Spleen (tissue), 11 donors: ENCODE measurements at regions not wholly inside any gene's neighbourhood (a gene's known extent, or its start where the extent isn't known, plus 50 kb on each side); places are given as distances from the start of the nearest gene placed in this dataset.

Source experiments
- DNase-seq: peaks from one replicate; pipeline ENCODE4 v3.0.0-alpha.2; 2020
- H3K27ac ChIP-seq, 8 donors: fragments of 200-600 bp; sonication (generic) in 7 of 8; 1 replicate in 4 of 8; 2 replicates in 4 of 8; pipeline versions ENCODE4 v1.5.0 to v1.8.0; 2016 to 2021; ENCODE audit warnings: inconsistent platforms in 4 of 8, mild to moderate bottlenecking in 4 of 8, moderate library complexity in 1 of 8
- H3K27me3 ChIP-seq, 7 donors: fragments of 200-600 bp; sonication (generic) in 6 of 7; replicated peaks in 1 of 7; 1 replicate in 4 of 7; 2 replicates in 3 of 7; pipeline versions ENCODE4 v1.5.0 to v1.8.0; 2016 to 2021; ENCODE audit warnings: inconsistent platforms in 3 of 7, mild to moderate bottlenecking in 1 of 7
- H3K36me3 ChIP-seq, 6 donors: fragments of 200-600 bp; sonication (generic) in 5 of 6; 1 replicate in 4 of 6; 2 replicates in 2 of 6; pipeline versions ENCODE4 v1.5.0 to v1.8.0; 2016 to 2021; ENCODE audit warnings: inconsistent platforms in 2 of 6
- H3K4me1 ChIP-seq, 6 donors: fragments of 200-600 bp; sonication (generic) in 5 of 6; 1 replicate in 3 of 6; 2 replicates in 3 of 6; pipeline versions ENCODE4 v1.5.0 to v1.8.0; 2016 to 2021; ENCODE audit warnings: inconsistent platforms in 3 of 6
- H3K4me3 ChIP-seq, 8 donors: fragments of 200-600 bp; sonication (generic) in 7 of 8; 1 replicate in 4 of 8; 2 replicates in 4 of 8; pipeline versions ENCODE4 v1.5.0 to v1.8.0; 2016 to 2021; ENCODE audit warnings: inconsistent platforms in 4 of 8, mild to moderate bottlenecking in 4 of 8, moderate library complexity in 2 of 8
- H3K9me3 ChIP-seq, 8 donors: fragments of 200-600 bp; sonication (generic) in 7 of 8; 1 replicate in 4 of 8; 2 replicates in 4 of 8; pipeline versions ENCODE4 v1.5.0 to v1.8.0; 2016 to 2021; ENCODE audit warnings: inconsistent platforms in 4 of 8
- CTCF ChIP-seq, 11 experiments: fragments of 200-600 bp in 7 of 11; fragments of 450-650 bp in 4 of 11; sonication (generic) in 4 of 11; IDR thresholded peaks in 8 of 11; conservative IDR thresholded peaks in 3 of 11; 1 replicate in 7 of 11; 2 replicates in 4 of 11; pipeline versions ENCODE4 v1.4.0 to v1.8.0; 2016 to 2021; ENCODE audit warnings: antibody characterized with exemption in 11 of 11, inconsistent platforms in 4 of 11, mild to moderate bottlenecking in 1 of 11
- POLR2A ChIP-seq, 3 donors: fragments of 450-650 bp; IDR thresholded peaks; one replicate each; pipeline ENCODE4 v1.5.1; 2017; ENCODE audit warnings: antibody characterized with exemption in 3 of 3, mild to moderate bottlenecking in 1 of 3
- POLR2AphosphoS5 ChIP-seq, 3 donors: sonication (generic); formaldehyde crosslinking; IDR thresholded peaks; one replicate each; pipeline ENCODE4 v1.5.1; 2017; ENCODE audit warnings: antibody characterized with exemption in 3 of 3
- WGBS, 5 donors: extraction: QIAGEN DNeasy Blood & Tissue Kit in 3 of 5; methylation state at CpG; one replicate each; pipeline versions ENCODE4 v1.1.5 to v1.1.7; 2013 to 2018; 5-methylcytosine and 5-hydroxymethylcytosine counted together
- intact Hi-C: fragments of 100-400 bp; cut with DNase I; formaldehyde crosslinking; loops from one replicate; pipeline ENCODE4 v1.15.0; 2023; ENCODE audit warnings: low total_unique reads
- donor health status: healthy with polysubstance abuse.
- donor health status: DM: no; HTN: no; CAD: no; lungs with moderate emphysema.
- donor health status: DM: no; HTN: no; CAD: no.
- donor health status: Bipolar disorder and iron deficiency.
- donor health status: healthy.
- donor health status: DM: no; HTN: no; CAD: no.
- donor health status: DM: yes; HTN: yes; CAD: no.

GRCh38 chr2:60167089-60167488 lies 386.4 kb downstream of the BCL11A start:
- TF ChIP-seq CTCF (IDR thresholded peaks at IDR 0.05 in 8 of 11, conservative IDR thresholded peaks at IDR 0.05 in 3 of 11): no peak
- TF ChIP-seq POLR2A (IDR thresholded peaks at IDR 0.05): no peak
- no peak for TF ChIP-seq POLR2AphosphoS5 (IDR thresholded peaks at IDR 0.05)
- Histone ChIP-seq H3K9me3 (no peaks in the 10 kb centered on the region), H3K4me3 (no peak overlapping the region), H3K27me3 (no peaks in the 10 kb centered on the region), H3K4me1 (no peaks in the 10 kb centered on the region), H3K36me3 (no peaks in the 10 kb centered on the region), H3K27ac (no peak overlapping the region)
- intact Hi-C loops: no loop called here
- DNase-seq: no peak
- WGBS, 5 donors: 76 to 88% (median 81%) methylated on average over 4 of the region's 4 CpGs

GRCh38 chr2:60163691-60164090 lies 389.8 kb downstream of the BCL11A start:
- Histone ChIP-seq H3K4me3 (no peak overlapping the region), H3K9me3 (no peaks in the 10 kb centered on the region), H3K36me3 (no peaks in the 10 kb centered on the region), H3K27me3 (no peaks in the 10 kb centered on the region), H3K4me1 (peaks cover 0 to 9% (median 0%) of the 10 kb centered on the region in 6 donors), H3K27ac (no peak overlapping the region)
- WGBS, 5 donors: 83 to 91% (median 89%) methylated on average over 7 of the region's 7 CpGs
- no peak for TF ChIP-seq CTCF (IDR thresholded peaks at IDR 0.05 in 8 of 11, conservative IDR thresholded peaks at IDR 0.05 in 3 of 11)
- no peak for TF ChIP-seq POLR2A (IDR thresholded peaks at IDR 0.05)
- no peak for TF ChIP-seq POLR2AphosphoS5 (IDR thresholded peaks at IDR 0.05)
- intact Hi-C loops: no loop called here
- DNase-seq: no peak

- H3K27me3 ChIP-seq: no peaks in the 10 kb centered on the region
- H3K4me1 ChIP-seq: peaks cover 0 to 9% (median 0%) of the 10 kb centered on the region in 6 donors
- no peak for DNase-seq
- H3K9me3 ChIP-seq: no peaks in the 10 kb centered on the region
- H3K36me3 ChIP-seq: no peaks in the 10 kb centered on the region
- WGBS, 5 donors: 12 to 23% (median 19%) methylated on average over 2 of the region's 2 CpGs
- intact Hi-C loops: no loop called here
- H3K4me3 ChIP-seq: no peak overlapping the region
- H3K27ac ChIP-seq: no peak overlapping the region
- no peak for TF ChIP-seq POLR2A (IDR thresholded peaks at IDR 0.05)
- no peak for TF ChIP-seq CTCF (IDR thresholded peaks at IDR 0.05 in 8 of 11, conservative IDR thresholded peaks at IDR 0.05 in 3 of 11)
- TF ChIP-seq POLR2AphosphoS5 (IDR thresholded peaks at IDR 0.05): no peak
Observed at GRCh38 chr2:60159519-60159918, 393.9 kb downstream of the BCL11A start.

GRCh38 chr2:60158262-60158661 lies 395.2 kb downstream of the BCL11A start:
- Histone ChIP-seq H3K4me3 (no peak overlapping the region), H3K9me3 (peaks cover 0 to 3% (median 0%) of the 10 kb centered on the region in 8 donors), H3K36me3 (no peaks in the 10 kb centered on the region), H3K27ac (no peak overlapping the region), H3K27me3 (no peaks in the 10 kb centered on the region), H3K4me1 (peaks cover 0 to 9% (median 0%) of the 10 kb centered on the region in 6 donors)
- no peak for DNase-seq
- TF ChIP-seq CTCF (IDR thresholded peaks at IDR 0.05 in 8 of 11, conservative IDR thresholded peaks at IDR 0.05 in 3 of 11) (no peak), POLR2A (IDR thresholded peaks at IDR 0.05) (no peak), POLR2AphosphoS5 (IDR thresholded peaks at IDR 0.05) (no peak)
- intact Hi-C loops: no loop called here
- 59 to 74% (median 63%) methylated on average over 1 of the region's 1 CpG for WGBS, 5 donors
